ENCODE measurements at regions not wholly inside any gene's neighbourhood (a gene's known extent, or its start where the extent isn't known, plus 50 kb on each side); places are given as distances from the start of the nearest gene placed in this dataset.

- H3K9me2 ChIP-seq (ENCODE audit: low read depth, low read length): no peaks in the 10 kb centered on the region
- no peaks in the 10 kb centered on the region for H4K20me1 ChIP-seq (ENCODE audit: insufficient read depth, low read length)
- no peaks in the 10 kb centered on the region for H3K36me3 ChIP-seq (ENCODE audit: insufficient read depth, low read length)
- H3K9me3 ChIP-seq (ENCODE audit: low read length): no peaks in the 10 kb centered on the region
- no peak overlapping the region for H2AFZ ChIP-seq (ENCODE audit: low read length)
- H3K4me3 ChIP-seq (ENCODE audit: low read depth, low read length, poor library complexity, severe bottlenecking): no peak overlapping the region
- TF ChIP-seq CTCF (IDR thresholded peaks at IDR 0.05; ENCODE audit: low read length): no peak
- no peak for TF ChIP-seq EZH2 (IDR thresholded peaks at IDR 0.05; ENCODE audit: borderline replicate concordance, low read length)
- no peak overlapping the region for H3K9ac ChIP-seq (ENCODE audit: low read length)
- no peaks in the 10 kb centered on the region for H3K79me2 ChIP-seq (ENCODE audit: insufficient read depth, low read length)
- H3K27ac ChIP-seq (ENCODE audit: low read depth, low read length, poor library complexity, severe bottlenecking): no peak overlapping the region
- no peak overlapping the region for H3K4me2 ChIP-seq (ENCODE audit: low read length)
- H3F3A ChIP-seq (ENCODE audit: insufficient read depth, low read length): no peaks in the 10 kb centered on the region
- no peaks in the 10 kb centered on the region for H3K4me1 ChIP-seq (ENCODE audit: insufficient read depth, low read length, severe bottlenecking)
- H3K27me3 ChIP-seq (ENCODE audit: insufficient read depth, low read length): no peaks in the 10 kb centered on the region
Observed at GRCh38 chr12:24195063-24195462, 245.6 kb upstream of the SOX5 start.

DNA sequence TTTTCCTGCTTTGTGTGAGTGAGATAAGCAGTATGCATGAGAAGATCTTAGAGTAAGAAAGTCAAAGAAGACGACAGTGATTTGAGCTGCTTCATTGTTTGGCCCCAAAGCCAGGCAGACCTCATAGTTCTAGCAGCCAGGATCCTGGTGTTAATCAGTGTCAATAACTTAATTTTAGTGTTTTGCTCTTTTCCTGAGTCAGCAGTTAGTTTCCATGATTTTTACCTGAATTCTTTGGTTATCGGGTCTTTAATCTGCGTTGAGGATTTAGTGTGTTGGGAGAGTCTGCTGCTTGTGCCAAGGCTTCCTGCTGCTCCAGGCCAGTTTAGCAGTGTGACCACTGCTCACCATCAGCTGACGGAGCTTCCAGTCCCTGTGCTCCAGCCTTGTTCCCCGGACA lies 241.6 kb upstream of the SOX5 start:
- H3K79me2 ChIP-seq (ENCODE audit: insufficient read depth, low read length): no peaks in the 10 kb centered on the region
- H3K4me2 ChIP-seq (ENCODE audit: low read length): no peak overlapping the region
- H4K20me1 ChIP-seq (ENCODE audit: insufficient read depth, low read length): no peaks in the 10 kb centered on the region
- H3K9ac ChIP-seq (ENCODE audit: low read length): no peak overlapping the region
- no peaks in the 10 kb centered on the region for H3K9me2 ChIP-seq (ENCODE audit: low read depth, low read length)
- TF ChIP-seq CTCF (IDR thresholded peaks at IDR 0.05; ENCODE audit: low read length) (no peak), EZH2 (IDR thresholded peaks at IDR 0.05; ENCODE audit: borderline replicate concordance, low read length) (no peak)
- H2AFZ ChIP-seq (ENCODE audit: low read length): no peak overlapping the region
- no peaks in the 10 kb centered on the region for H3K36me3 ChIP-seq (ENCODE audit: insufficient read depth, low read length)
- H3K9me3 ChIP-seq (ENCODE audit: low read length): no peaks in the 10 kb centered on the region
- no peak overlapping the region for H3K27ac ChIP-seq (ENCODE audit: low read depth, low read length, poor library complexity, severe bottlenecking)
- no peaks in the 10 kb centered on the region for H3K27me3 ChIP-seq (ENCODE audit: insufficient read depth, low read length)
- no peaks in the 10 kb centered on the region for H3F3A ChIP-seq (ENCODE audit: insufficient read depth, low read length)
- H3K4me3 ChIP-seq (ENCODE audit: low read depth, low read length, poor library complexity, severe bottlenecking): no peak overlapping the region
- H3K4me1 ChIP-seq (ENCODE audit: insufficient read depth, low read length, severe bottlenecking): no peaks in the 10 kb centered on the region

DNA sequence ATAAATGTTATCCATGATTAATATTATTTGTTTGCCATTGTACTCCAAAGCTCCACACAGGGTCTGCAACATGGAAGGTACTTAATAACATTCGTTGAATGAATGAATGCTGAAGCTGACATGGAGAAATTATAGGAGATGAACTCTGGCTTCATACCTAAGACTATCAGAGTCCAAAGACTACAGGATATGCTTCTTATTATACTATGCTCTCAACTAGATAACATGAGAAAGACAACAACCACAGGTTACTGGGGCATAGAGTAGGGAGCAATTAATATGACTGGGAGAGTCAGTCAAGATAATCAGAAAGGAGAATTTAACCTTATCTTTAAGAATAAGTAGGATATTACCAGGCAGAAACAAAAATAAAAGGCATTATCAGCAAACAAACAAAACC lies 236.3 kb upstream of the SOX5 start:
- Histone ChIP-seq H3K4me2 (ENCODE audit: low read length) (no peak overlapping the region), H3K4me3 (ENCODE audit: low read depth, low read length, poor library complexity, severe bottlenecking) (no peak overlapping the region), H2AFZ (ENCODE audit: low read length) (no peak overlapping the region), H3K27me3 (ENCODE audit: insufficient read depth, low read length) (no peaks in the 10 kb centered on the region), H3F3A (ENCODE audit: insufficient read depth, low read length) (no peaks in the 10 kb centered on the region), H3K9ac (ENCODE audit: low read length) (no peak overlapping the region), H3K4me1 (ENCODE audit: insufficient read depth, low read length, severe bottlenecking) (no peaks in the 10 kb centered on the region), H4K20me1 (ENCODE audit: insufficient read depth, low read length) (no peaks in the 10 kb centered on the region), H3K36me3 (ENCODE audit: insufficient read depth, low read length) (no peaks in the 10 kb centered on the region), H3K27ac (ENCODE audit: low read depth, low read length, poor library complexity, severe bottlenecking) (no peak overlapping the region), H3K9me3 (ENCODE audit: low read length) (no peaks in the 10 kb centered on the region), H3K79me2 (ENCODE audit: insufficient read depth, low read length) (no peaks in the 10 kb centered on the region), H3K9me2 (ENCODE audit: low read depth, low read length) (no peaks in the 10 kb centered on the region)
- no peak for TF ChIP-seq EZH2 (IDR thresholded peaks at IDR 0.05; ENCODE audit: borderline replicate concordance, low read length)
- TF ChIP-seq CTCF (IDR thresholded peaks at IDR 0.05; ENCODE audit: low read length): no peak
